Naive B cell (primary cell): ENCODE measurements at regions not wholly inside any gene's neighbourhood (a gene's known extent, or its start where the extent isn't known, plus 50 kb on each side); places are given as distances from the start of the nearest gene placed in this dataset.
A peak's percentile ranks its signal among the peaks of the same experiment; 100 is the strongest.
"Not testable (repeated sequence)": the region's sequence is repeated elsewhere in the genome, so short reads cannot be mapped to it uniquely, and the experiment has no call there.

Source experiments
- ATAC-seq, 2 donors: fragments of 150-1000 bp; cut with Tn5 transposase; 2 replicates each; pipeline ENCODE4 v1.10.0; 2021; ENCODE audit warnings: low read depth in 2 of 2, mild to moderate bottlenecking in 2 of 2, moderate library complexity in 2 of 2
- DNase-seq: peaks from one replicate; pipeline ENCODE4 v3.0.0; 2022
- H3K27ac Mint-ChIP-seq, 6 donors: one replicate each; pipeline ENCODE4 v1.8.0; 2020 to 2022; ENCODE audit warnings: mild to moderate bottlenecking in 6 of 6, mixed read lengths in 6 of 6, moderate library complexity in 5 of 6, inconsistent platforms in 2 of 6
- H3K27me3 Mint-ChIP-seq, 3 donors: one replicate each; pipeline ENCODE4 v1.8.0; 2021 to 2022; ENCODE audit warnings: mixed read lengths in 3 of 3, mild to moderate bottlenecking in 1 of 3
- H3K36me3 Mint-ChIP-seq, 2 donors: one replicate each; pipeline ENCODE4 v1.8.0; 2020 to 2022; ENCODE audit warnings: mixed read lengths in 2 of 2, inconsistent platforms in 1 of 2, mild to moderate bottlenecking in 1 of 2
- H3K4me1 Mint-ChIP-seq, 3 donors: one replicate each; pipeline ENCODE4 v1.8.0; 2020 to 2022; ENCODE audit warnings: mixed read lengths in 3 of 3, inconsistent platforms in 1 of 3, mild to moderate bottlenecking in 1 of 3, moderate library complexity in 1 of 3
- H3K4me3 Mint-ChIP-seq, 8 donors: one replicate each; pipeline ENCODE4 v1.8.0; 2020 to 2022; ENCODE audit warnings: mild to moderate bottlenecking in 8 of 8, mixed read lengths in 8 of 8, moderate library complexity in 8 of 8, inconsistent platforms in 2 of 8
- H3K9me3 Mint-ChIP-seq, 7 donors: one replicate each; pipeline ENCODE4 v1.8.0; 2020 to 2022; ENCODE audit warnings: mixed read lengths in 7 of 7, mild to moderate bottlenecking in 5 of 7, inconsistent platforms in 2 of 7, moderate library complexity in 1 of 7

DNA sequence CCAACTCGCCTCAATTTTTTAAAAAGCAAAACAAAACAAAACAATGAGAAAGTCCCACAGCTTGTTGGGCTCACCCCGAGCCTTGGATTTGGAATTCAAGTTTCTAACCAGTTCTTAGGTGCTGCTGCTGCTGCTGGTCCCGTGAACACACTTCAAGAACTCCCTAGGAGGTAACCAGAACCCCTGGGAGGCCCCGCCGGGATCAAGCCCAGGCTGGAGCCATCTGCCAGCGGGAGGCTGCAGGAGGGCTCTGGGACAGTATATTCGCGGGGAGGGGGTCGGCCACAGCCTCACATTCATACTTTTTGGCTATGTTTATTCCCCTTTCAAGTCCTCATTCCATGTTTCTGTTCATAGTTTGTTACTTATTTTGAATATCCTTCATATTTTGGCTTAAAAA is 223.4 kb downstream of the TFCP2L1 start:
- no peak for ATAC-seq
- no peak for DNase-seq

DNA sequence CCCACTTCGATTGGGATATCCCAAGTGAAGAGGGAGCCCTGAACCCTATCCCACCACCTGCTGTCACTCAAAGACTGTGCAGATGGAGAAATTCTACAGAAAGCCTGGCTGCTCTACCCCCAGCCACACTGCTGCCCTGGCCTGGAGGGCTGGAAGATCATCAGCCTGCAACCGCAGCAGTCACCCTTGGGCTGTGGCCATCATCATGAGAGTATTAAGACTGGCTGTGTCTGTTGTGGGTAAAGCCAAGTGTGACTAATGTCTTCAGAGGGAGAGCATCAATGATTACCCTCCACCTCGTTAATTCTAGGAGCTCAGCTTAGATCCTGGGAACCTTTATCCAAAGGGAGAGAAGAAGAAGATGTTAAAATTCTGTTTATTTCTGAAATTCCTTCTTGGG is 221.5 kb downstream of the TFCP2L1 start:
- peaks cover 0 to 8% (median 5%) of the 10 kb centered on the region in 3 donors for H3K27me3 Mint-ChIP-seq
- no peak overlapping the region for H3K27ac Mint-ChIP-seq
- ATAC-seq, result no peak
- H3K4me3 Mint-ChIP-seq, result no peak overlapping the region
- H3K36me3 Mint-ChIP-seq, result no peaks in the 10 kb centered on the region
- no peaks in the 10 kb centered on the region for H3K4me1 Mint-ChIP-seq
- peaks cover 0 to 2% (median 0%) of the 10 kb centered on the region in 7 donors for H3K9me3 Mint-ChIP-seq
- DNase-seq, result no peak

More for the DNA sequence above, 223.4 kb downstream of the TFCP2L1 start:
- Mint-ChIP-seq H3K4me1 (no peaks in the 10 kb centered on the region), H3K9me3 (peaks cover 0 to 1% (median 0%) of the 10 kb centered on the region in 7 donors), H3K27me3 (peaks cover 0 to 8% (median 5%) of the 10 kb centered on the region in 3 donors), H3K27ac (no peak overlapping the region), H3K36me3 (no peaks in the 10 kb centered on the region), H3K4me3 (peak overlapping the region in 1 of 8 donors; percentile 54)

DNA sequence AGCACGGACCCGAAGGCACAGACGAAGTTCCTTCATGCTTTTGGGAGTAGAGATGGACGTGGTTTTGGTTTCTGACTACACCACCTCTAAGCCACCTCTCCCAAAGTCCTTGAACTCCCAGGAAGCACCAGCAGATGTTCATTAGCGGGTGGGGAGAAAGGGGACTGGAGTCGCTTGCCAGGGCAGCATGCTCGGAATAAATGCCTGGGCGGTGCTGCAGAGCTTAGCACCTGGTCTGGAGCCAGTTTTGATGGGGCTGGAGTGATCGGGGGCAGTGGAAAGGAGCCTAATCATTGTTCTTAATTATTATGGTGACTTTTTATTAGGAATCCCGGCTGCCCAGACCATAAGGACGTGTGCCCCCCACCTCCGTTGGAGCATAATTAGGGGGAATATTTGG is 220.8 kb downstream of the TFCP2L1 start:
- no peaks in the 10 kb centered on the region for H3K36me3 Mint-ChIP-seq
- H3K27ac Mint-ChIP-seq, result peak overlapping the region in 2 of 6 donors; percentile 16 to 53
- DNase-seq (no peak), ATAC-seq (no peak)
- H3K9me3 Mint-ChIP-seq, result peaks cover 0 to 2% (median 0%) of the 10 kb centered on the region in 7 donors
- H3K27me3 Mint-ChIP-seq, result peaks cover 0 to 8% (median 5%) of the 10 kb centered on the region in 3 donors
- no peaks in the 10 kb centered on the region for H3K4me1 Mint-ChIP-seq
- H3K4me3 Mint-ChIP-seq, result no peak overlapping the region

DNA sequence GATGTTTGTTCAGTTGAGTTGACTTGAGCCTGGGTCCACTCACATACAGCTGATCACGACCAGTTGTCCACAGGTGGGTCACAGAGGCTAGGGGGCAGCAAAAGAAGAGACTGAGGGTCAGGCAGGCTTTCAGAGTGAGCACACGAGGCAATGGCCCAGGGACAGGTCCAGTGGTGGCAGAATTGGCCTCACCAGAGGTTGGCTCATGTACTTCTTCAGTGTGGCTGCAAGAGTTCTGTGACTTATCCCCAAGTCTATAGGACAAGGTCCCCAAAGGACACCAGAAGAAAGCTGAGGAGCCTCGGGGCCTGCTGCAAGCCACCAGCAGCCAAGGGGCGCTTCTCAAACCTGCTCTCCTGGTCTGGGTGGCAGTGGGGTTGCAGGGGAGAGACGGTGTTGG is 219.8 kb downstream of the TFCP2L1 start:
- Mint-ChIP-seq H3K4me3 (peak overlapping the region in 2 of 8 donors; percentile 22 to 26), H3K27ac (no peak overlapping the region), H3K27me3 (peaks cover 0 to 8% (median 5%) of the 10 kb centered on the region in 3 donors), H3K9me3 (peaks cover 0 to 2% (median 0%) of the 10 kb centered on the region in 7 donors), H3K36me3 (no peaks in the 10 kb centered on the region), H3K4me1 (no peaks in the 10 kb centered on the region)
- ATAC-seq (no peak), DNase-seq (no peak)

DNA sequence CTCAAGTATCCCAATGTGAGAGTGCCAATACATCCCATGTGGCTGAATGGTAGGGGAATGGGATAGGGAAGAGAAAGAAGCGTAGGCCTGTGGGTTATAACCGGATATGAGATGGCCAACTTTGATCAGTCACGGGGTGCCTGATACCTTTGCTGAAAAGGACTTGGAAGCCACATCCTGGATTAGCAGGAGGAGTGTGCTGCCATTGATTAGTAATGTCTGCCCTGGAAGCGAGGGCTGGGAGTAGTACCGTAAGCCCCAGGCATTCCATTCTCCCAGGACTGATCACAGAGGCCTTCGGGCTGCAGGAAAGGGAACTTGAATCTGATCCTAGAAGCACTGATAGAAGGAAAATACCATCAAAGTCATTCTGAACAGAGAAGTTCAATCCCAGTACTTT is 218.5 kb downstream of the TFCP2L1 start:
- no peak overlapping the region for H3K4me3 Mint-ChIP-seq
- H3K27me3 Mint-ChIP-seq, result peaks cover under 1 to 8% (median 6%) of the 10 kb centered on the region in 3 donors
- H3K4me1 Mint-ChIP-seq, result no peaks in the 10 kb centered on the region
- DNase-seq, result no peak
- peaks cover 0 to 2% (median 0%) of the 10 kb centered on the region in 7 donors for H3K9me3 Mint-ChIP-seq
- ATAC-seq, result no peak
- H3K36me3 Mint-ChIP-seq, result no peaks in the 10 kb centered on the region
- no peak overlapping the region for H3K27ac Mint-ChIP-seq

DNA sequence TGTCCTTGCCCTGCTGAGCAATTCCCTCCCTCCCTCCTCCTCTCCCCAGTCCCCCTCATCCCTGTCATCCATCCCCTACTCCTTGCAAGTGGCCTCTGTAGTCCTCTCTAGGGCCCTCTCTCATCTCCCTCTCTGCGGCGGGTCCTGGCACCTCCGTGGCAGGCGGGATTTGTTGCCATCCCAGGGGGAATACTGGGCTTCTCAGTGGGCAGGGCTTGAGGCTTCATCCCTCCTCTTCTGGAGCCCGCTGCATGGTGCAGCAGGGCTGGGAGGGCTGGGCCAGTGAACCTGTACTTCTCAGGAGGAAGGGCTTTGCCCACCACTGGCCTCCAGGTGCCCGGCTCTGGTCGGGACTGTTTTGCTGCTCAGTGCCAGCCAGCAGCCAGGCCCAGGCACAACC is 216.2 kb downstream of the TFCP2L1 start:
- Mint-ChIP-seq H3K27me3 (peaks cover 0 to 5% (median 4%) of the 10 kb centered on the region in 3 donors), H3K9me3 (peaks cover 0 to 2% (median 0%) of the 10 kb centered on the region in 7 donors), H3K36me3 (no peaks in the 10 kb centered on the region), H3K4me1 (no peaks in the 10 kb centered on the region), H3K27ac (no peak overlapping the region), H3K4me3 (no peak overlapping the region)
- DNase-seq, result no peak
- ATAC-seq, result no peak

DNA sequence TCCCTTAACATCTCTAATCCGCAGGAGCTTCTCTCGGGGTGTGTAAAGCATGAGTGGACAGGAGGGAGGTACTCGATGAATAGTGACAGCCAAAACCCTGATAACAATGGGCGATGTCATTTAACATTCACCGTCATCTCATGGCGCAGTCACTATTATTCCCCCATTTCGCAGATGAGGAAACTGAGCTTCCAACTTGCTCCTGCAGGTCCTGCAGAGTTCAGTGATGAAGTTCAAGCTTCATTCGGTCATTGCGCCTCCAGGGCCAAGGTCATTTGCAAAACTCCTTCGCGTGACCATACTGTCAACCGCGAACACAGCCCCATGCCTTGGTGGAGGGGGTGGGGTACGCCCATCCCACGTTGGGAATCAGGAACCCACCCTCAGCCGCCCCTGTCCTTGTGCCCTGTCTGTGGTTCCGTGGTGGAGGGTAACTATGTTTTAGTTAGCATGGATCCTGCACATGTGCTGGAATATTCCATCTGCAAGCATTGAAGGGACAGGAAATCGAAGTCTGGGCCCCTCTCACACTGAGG is 215.5 kb downstream of the TFCP2L1 start:
- H3K4me3 Mint-ChIP-seq, result no peak overlapping the region
- ATAC-seq (no peak), DNase-seq (no peak)
- no peaks in the 10 kb centered on the region for H3K4me1 Mint-ChIP-seq
- no peak overlapping the region for H3K27ac Mint-ChIP-seq
- peaks cover 0 to 5% (median 4%) of the 10 kb centered on the region in 3 donors for H3K27me3 Mint-ChIP-seq
- H3K36me3 Mint-ChIP-seq, result no peaks in the 10 kb centered on the region
- H3K9me3 Mint-ChIP-seq, result peaks cover 0 to 2% (median 0%) of the 10 kb centered on the region in 7 donors

DNA sequence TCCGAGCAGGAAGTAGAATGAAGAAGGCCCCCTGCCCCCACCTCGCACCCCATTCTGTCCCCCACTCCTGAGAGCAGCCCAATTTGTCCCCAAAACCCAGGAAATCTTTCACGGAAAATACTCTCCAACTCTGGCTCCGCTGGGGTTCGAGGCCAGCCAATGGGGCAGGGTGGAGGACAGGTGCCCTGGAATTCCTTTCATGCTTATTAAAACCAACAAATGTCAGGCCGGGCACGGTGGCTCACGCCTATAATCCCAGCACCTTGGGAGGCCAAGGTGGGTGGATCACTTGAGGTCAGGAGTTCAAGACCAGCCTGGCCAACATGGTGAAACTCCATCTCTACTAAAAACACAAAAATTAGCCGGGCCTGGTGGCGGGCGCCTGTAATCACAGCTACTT is 214.9 kb downstream of the TFCP2L1 start:
- not testable (repeated sequence) for H3K36me3 Mint-ChIP-seq, H3K9me3 Mint-ChIP-seq, ATAC-seq, H3K27ac Mint-ChIP-seq, H3K27me3 Mint-ChIP-seq, DNase-seq, H3K4me3 Mint-ChIP-seq, H3K4me1 Mint-ChIP-seq

DNA sequence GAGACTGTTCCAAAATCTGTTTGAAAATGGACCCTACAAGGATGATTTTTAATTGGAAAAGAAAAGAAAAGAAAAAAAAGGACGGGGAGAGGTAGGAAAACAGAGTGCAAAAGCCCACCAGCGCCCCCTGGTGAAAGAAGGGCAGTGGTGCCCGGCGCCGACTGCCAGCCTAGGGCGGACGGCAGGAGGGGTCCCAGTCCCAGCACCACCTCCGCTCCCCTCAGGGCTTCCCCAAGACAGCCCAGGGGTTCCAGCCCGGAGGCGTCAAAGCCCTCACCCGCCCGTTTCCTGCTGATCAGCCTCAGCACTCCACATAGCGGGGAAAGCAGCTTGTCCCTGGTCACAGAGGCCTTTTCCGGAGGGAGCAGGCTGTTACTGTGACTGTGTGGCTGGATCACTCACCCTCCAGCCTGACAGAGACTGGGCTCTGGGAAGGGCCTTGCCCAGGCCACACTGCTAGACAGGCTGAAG is 213.9 kb downstream of the TFCP2L1 start:
- DNase-seq, result no peak
- Mint-ChIP-seq H3K4me1 (peaks cover 0 to 9% (median 0%) of the 10 kb centered on the region in 3 donors), H3K36me3 (no peaks in the 10 kb centered on the region), H3K4me3 (peak overlapping the region in 1 of 8 donors; percentile 69), H3K27ac (no peak overlapping the region), H3K9me3 (peaks cover 0 to 2% (median 0%) of the 10 kb centered on the region in 7 donors), H3K27me3 (peaks cover 6 to 13% (median 8%) of the 10 kb centered on the region in 3 donors)
- ATAC-seq, result no peak

DNA sequence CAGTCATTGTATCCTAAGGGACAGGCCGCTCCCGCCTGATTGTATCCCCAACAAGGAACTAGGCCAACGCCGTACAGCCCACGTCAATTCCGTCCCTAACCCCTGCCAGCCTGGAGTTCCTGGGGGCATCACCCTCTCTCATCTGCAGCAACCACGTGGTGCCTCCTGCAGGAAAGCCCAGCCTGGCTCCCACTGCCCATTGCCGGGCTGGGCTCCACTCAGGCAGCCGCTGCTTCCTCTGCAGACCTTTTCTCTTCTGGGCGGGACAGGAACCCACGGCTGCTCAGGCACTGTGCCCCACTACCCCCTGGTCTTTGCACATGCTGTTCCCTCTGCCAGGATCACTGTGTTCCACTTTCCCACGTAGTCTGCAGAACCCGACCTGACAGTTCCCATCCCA is 212.2 kb downstream of the TFCP2L1 start:
- Mint-ChIP-seq H3K4me3 (no peak overlapping the region), H3K36me3 (no peaks in the 10 kb centered on the region), H3K27ac (no peak overlapping the region), H3K27me3 (peaks cover 12 to 28% (median 17%) of the 10 kb centered on the region in 3 donors), H3K9me3 (peaks cover 0 to 1% (median 0%) of the 10 kb centered on the region in 7 donors), H3K4me1 (peaks cover 0 to 11% (median 0%) of the 10 kb centered on the region in 3 donors)
- no peak for DNase-seq
- no peak for ATAC-seq

DNA sequence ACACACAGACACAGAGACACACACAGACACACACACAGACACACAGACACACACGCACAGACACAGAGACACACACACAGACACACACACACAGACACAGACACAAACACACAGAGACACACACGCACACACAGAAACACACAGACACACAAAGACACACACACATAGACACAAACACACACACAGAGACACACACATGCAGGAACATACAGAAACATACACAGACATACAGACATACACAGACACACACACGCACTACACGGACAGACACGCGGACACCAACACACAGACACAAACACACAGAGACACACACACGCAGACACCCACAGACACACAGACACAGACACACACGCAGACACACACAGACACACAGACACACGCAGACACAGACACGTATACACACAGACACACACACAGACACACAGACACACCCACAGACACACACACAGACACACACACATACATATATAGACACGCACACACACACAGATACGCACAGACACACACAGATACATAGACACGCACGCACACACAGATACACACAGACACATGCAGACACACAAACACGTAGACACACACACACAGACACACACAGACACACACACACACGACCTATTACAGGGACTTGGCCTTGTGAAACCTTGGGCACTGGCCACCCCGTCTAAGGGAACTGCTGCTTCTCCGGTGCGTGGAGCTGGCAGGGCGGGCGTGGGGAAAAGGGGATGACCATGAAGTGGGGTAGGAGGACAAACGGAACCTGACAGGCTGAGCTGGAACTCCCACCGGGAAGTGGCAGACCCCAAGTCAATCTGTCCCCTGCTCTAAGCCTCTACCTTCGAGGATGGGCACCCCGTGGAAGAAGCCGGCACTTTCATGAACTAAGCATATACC is 211.4 kb downstream of the TFCP2L1 start:
- no peak overlapping the region for H3K4me3 Mint-ChIP-seq
- DNase-seq, result no peak
- no peak for ATAC-seq
- H3K27me3 Mint-ChIP-seq, result peaks cover 14 to 31% (median 21%) of the 10 kb centered on the region in 3 donors
- no peak overlapping the region for H3K27ac Mint-ChIP-seq
- peaks cover 0 to 11% (median 0%) of the 10 kb centered on the region in 3 donors for H3K4me1 Mint-ChIP-seq
- H3K9me3 Mint-ChIP-seq, result peaks cover 0 to 1% (median 0%) of the 10 kb centered on the region in 7 donors
- H3K36me3 Mint-ChIP-seq, result no peaks in the 10 kb centered on the region

DNA sequence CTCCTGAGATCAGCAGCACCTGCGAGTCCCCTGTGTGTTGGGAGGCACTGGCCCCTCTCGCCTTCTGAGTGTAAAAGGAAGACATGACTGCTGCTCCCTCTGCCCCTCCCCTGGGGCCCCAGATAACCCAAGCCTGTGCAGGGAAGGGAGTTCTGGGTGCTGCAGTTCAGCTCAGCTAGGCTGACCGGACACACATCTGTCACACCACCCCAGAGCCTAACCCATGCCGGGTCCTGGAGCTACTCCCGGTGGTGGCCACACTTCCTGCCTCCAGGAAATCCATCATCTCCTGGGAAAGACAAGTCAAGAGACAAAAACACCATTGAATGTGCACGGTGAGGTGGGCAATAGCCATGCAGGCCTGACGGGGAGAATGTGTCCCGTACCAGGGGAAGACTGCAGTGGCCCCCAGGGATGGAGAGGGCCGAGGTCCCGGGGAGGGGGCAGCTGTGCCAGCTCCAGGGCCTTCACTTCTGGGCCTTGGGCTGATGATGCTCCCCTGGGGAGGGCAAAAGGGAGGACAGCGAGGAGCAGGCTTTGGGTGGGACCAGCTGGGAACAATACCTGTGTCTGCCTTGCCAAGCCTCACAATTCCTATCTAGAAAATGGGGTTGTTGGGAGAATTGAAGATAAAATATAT is 210.6 kb downstream of the TFCP2L1 start:
- Mint-ChIP-seq H3K4me3 (no peak overlapping the region), H3K9me3 (peaks cover 0 to 1% (median 0%) of the 10 kb centered on the region in 7 donors), H3K27me3 (peaks cover 14 to 33% (median 21%) of the 10 kb centered on the region in 3 donors), H3K27ac (no peak overlapping the region), H3K36me3 (no peaks in the 10 kb centered on the region), H3K4me1 (peaks cover 0 to 11% (median 0%) of the 10 kb centered on the region in 3 donors)
- ATAC-seq (no peak), DNase-seq (no peak)

DNA sequence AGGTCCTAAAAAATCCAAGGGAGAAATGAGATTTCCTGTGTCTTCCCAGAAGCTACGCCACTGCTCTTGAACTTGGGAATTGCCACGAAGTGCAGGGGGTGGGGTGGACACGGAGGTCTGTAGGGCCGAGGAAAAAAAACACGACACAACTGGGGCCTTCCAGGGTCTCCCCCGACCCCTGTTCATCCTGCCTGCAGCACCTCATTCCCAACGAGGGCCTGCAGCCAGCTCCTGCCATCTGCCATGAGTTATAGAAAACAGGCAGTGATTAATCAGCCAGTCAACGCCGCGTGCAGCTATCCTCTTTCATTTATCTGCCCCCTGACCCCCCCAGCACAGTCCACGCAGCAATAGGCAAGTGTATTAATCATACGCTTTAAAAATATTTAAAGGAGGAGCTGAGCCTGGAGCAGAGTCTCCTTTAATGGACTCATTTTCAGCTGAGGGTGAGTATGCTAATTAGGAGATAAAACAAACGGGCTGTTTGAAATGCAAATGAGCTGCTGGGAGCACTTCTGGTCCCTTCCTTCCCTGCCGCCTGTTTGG is 209.9 kb downstream of the TFCP2L1 start:
- Mint-ChIP-seq H3K27ac (no peak overlapping the region), H3K4me1 (peaks cover 2 to 11% (median 5%) of the 10 kb centered on the region in 3 donors), H3K4me3 (no peak overlapping the region), H3K9me3 (peaks cover 0 to 1% (median 0%) of the 10 kb centered on the region in 7 donors), H3K27me3 (peaks cover 20 to 40% (median 28%) of the 10 kb centered on the region in 3 donors), H3K36me3 (no peaks in the 10 kb centered on the region)
- ATAC-seq (no peak), DNase-seq (no peak)
